Loucy (cell line): ENCODE measurements at regions not wholly inside any gene's neighbourhood (a gene's known extent, or its start where the extent isn't known, plus 50 kb on each side); places are given as distances from the start of the nearest gene placed in this dataset.

Source experiments
- H2AFZ ChIP-seq: fragments of 200-600 bp; sonication (generic); 2 replicates; pipeline ENCODE4 v1.6.0; 2016; ENCODE audit warnings: antibody characterized with exemption, mild to moderate bottlenecking, low read length, moderate library complexity
- H3F3A ChIP-seq: fragments of 200-600 bp; 2 replicates; pipeline ENCODE4 v1.6.0; 2016; ENCODE audit warnings: antibody characterized with exemption, low read depth, mild to moderate bottlenecking
- H3K27me3 ChIP-seq: fragments of 200-600 bp; sonication (generic); 2 replicates; pipeline ENCODE4 v1.6.1; 2014; ENCODE audit warnings: low read length, mild to moderate bottlenecking; ENCODE audit not compliant: insufficient read depth, poor library complexity, severe bottlenecking
- H3K36me3 ChIP-seq: fragments of 200-600 bp; sonication (generic); 2 replicates; pipeline ENCODE4 v1.6.1; 2016; ENCODE audit warnings: low read length; ENCODE audit not compliant: insufficient read depth
- H3K4me1 ChIP-seq: fragments of 200-600 bp; sonication (generic); 2 replicates; pipeline ENCODE4 v1.5.1; 2014; ENCODE audit warnings: low read length, mild to moderate bottlenecking; ENCODE audit not compliant: insufficient read depth, poor library complexity, severe bottlenecking
- H3K4me2 ChIP-seq: fragments of 200-600 bp; sonication (generic); 2 replicates; pipeline ENCODE4 v1.6.0; 2014; ENCODE audit warnings: antibody characterized with exemption, low read length, low read depth, mild to moderate bottlenecking; ENCODE audit not compliant: poor library complexity, severe bottlenecking
- H3K4me3 ChIP-seq: fragments of 200-600 bp; sonication (generic); 2 replicates; pipeline ENCODE4 v1.5.1; 2014; ENCODE audit warnings: low read length, mild to moderate bottlenecking, mixed read lengths; ENCODE audit not compliant: poor library complexity, severe bottlenecking
- H3K79me2 ChIP-seq: fragments of 200-600 bp; sonication (generic); 2 replicates; pipeline ENCODE4 v1.6.1; 2014; ENCODE audit warnings: low read length; ENCODE audit not compliant: insufficient read depth
- H3K9ac ChIP-seq: fragments of 200-600 bp; sonication (generic); 2 replicates; pipeline ENCODE4 v1.6.0; 2014; ENCODE audit warnings: mild to moderate bottlenecking, low read depth, low read length, moderate library complexity; ENCODE audit not compliant: poor library complexity, severe bottlenecking
- H3K9me2 ChIP-seq: fragments of 200-600 bp; sonication (generic); replicated peaks from 2 replicates; pipeline ENCODE4 v1.6.1; 2016; ENCODE audit warnings: low read depth, low read length, mixed read lengths
- H3K9me3 ChIP-seq: fragments of 200-600 bp; sonication (generic); 2 replicates; pipeline ENCODE4 v1.6.1; 2014; ENCODE audit warnings: mild to moderate bottlenecking, antibody characterized with exemption, low read length, low read depth; ENCODE audit not compliant: insufficient read depth
- H4K20me1 ChIP-seq: fragments of 200-600 bp; sonication (generic); 2 replicates; pipeline ENCODE4 v1.6.0; 2014; ENCODE audit warnings: antibody characterized with exemption, low read length, mild to moderate bottlenecking; ENCODE audit not compliant: insufficient read depth, poor library complexity, severe bottlenecking
- CTCF ChIP-seq: fragments of 200-600 bp; sonication (generic); conservative IDR thresholded peaks from 2 replicates; pipeline ENCODE4 v1.5.1; 2014; ENCODE audit warnings: mild to moderate bottlenecking, antibody characterized with exemption, low read length
- EZH2phosphoT487 ChIP-seq: fragments of 200-600 bp; IDR thresholded peaks from 2 replicates; pipeline ENCODE4 v1.6.1; 2018; ENCODE audit warnings: antibody characterized with exemption, mild to moderate bottlenecking, moderate library complexity, borderline replicate concordance

- no peaks in the 10 kb centered on the region for H4K20me1 ChIP-seq
- H3K4me3 ChIP-seq = no peak overlapping the region
- H3K4me2 ChIP-seq = no peak overlapping the region
- no peaks in the 10 kb centered on the region for H3K79me2 ChIP-seq
- no peaks in the 10 kb centered on the region for H3K27me3 ChIP-seq
- H3K9me3 ChIP-seq = no peaks in the 10 kb centered on the region
- H2AFZ ChIP-seq = no peak overlapping the region
- no peak overlapping the region for H3K9ac ChIP-seq
- H3K9me2 ChIP-seq = no peaks in the 10 kb centered on the region
- TF ChIP-seq EZH2phosphoT487 = no peak
- TF ChIP-seq CTCF = no peak
- no peaks in the 10 kb centered on the region for H3K36me3 ChIP-seq
- no peaks in the 10 kb centered on the region for H3K4me1 ChIP-seq
- H3F3A ChIP-seq = no peaks in the 10 kb centered on the region
Observed at GRCh38 chr1:221405146-221405545, 336.7 kb downstream of the DUSP10 start.

DNA sequence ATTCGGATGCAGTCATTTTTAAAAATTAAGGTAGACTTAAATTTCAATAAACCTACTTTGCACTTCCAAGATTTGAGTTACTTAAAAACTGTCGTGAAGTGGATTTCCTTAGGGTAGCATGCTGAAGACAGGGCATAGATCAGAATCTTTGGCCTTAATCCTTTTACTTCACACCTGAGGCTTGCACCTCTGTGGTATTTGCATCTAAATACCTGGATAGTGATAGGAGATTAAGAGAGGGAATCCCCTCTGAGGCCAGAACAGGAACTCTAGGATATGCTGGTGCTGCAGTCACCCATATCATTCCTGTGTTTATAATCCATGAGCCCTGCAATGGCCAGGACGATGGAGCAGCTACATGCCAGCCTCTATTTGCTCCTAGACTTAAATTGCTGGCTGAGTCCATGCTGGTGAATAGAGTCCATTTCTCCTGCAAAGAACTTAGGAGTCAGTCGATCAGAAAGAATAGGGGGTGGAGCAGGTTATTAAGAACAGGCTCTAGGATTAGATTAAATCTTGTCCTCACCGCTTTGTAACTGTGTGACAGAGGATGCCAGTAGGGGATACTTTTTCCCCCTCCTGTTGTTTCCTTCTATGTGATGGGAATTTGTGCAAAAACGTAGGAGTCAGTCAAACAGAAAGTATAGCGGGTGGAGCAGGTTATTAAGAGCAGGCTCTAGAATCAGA, 333.6 kb downstream of the DUSP10 start:
- Histone ChIP-seq H2AFZ (no peak overlapping the region), H3K9ac (no peak overlapping the region), H3K79me2 (no peaks in the 10 kb centered on the region), H3K9me2 (no peaks in the 10 kb centered on the region), H3K27me3 (no peaks in the 10 kb centered on the region), H3K4me3 (no peak overlapping the region), H4K20me1 (no peaks in the 10 kb centered on the region), H3F3A (no peaks in the 10 kb centered on the region), H3K9me3 (no peaks in the 10 kb centered on the region), H3K4me2 (no peak overlapping the region), H3K4me1 (no peaks in the 10 kb centered on the region), H3K36me3 (no peaks in the 10 kb centered on the region)
- TF ChIP-seq EZH2phosphoT487 = no peak
- TF ChIP-seq CTCF = no peak

DNA sequence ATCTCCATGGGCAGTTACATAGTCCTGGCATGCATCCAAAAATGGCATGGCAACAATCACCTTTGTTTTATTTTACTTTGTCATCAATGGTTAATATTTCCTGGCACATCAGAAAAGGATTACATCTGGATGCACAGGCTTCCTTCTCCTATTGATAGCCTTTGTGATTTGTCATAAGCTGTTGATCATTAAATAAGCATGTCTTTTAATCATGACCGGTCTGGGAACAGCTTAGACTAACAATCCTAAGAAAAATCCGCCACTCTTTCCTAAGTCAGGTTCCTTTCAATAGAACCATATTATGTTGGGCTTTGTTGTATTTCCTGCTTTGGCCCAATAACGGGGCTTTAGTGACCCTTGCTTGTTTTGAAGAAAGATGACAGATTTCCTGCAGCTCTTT, 330.6 kb downstream of the DUSP10 start:
- H3K4me1 ChIP-seq = no peaks in the 10 kb centered on the region
- no peaks in the 10 kb centered on the region for H3K9me3 ChIP-seq
- TF ChIP-seq CTCF = no peak
- TF ChIP-seq EZH2phosphoT487 = no peak
- H3K4me3 ChIP-seq = no peak overlapping the region
- no peaks in the 10 kb centered on the region for H3F3A ChIP-seq
- no peaks in the 10 kb centered on the region for H3K27me3 ChIP-seq
- no peak overlapping the region for H2AFZ ChIP-seq
- no peak overlapping the region for H3K4me2 ChIP-seq
- no peaks in the 10 kb centered on the region for H3K9me2 ChIP-seq
- no peak overlapping the region for H3K9ac ChIP-seq
- no peaks in the 10 kb centered on the region for H3K79me2 ChIP-seq
- H3K36me3 ChIP-seq = no peaks in the 10 kb centered on the region
- no peaks in the 10 kb centered on the region for H4K20me1 ChIP-seq
